ENCODE measurements at regions not wholly inside any gene's neighbourhood (a gene's known extent, or its start where the extent isn't known, plus 50 kb on each side); places are given as distances from the start of the nearest gene placed in this dataset.

GRCh38 chr2:104361414-104361813, 492.5 kb upstream of the POU3F3 start:
- Histone ChIP-seq H3K9me3 (no peaks in the 10 kb centered on the region), H3K4me3 (no peak overlapping the region), H3K27me3 (no peaks in the 10 kb centered on the region), H3K4me1 (no peaks in the 10 kb centered on the region), H3K36me3 (no peaks in the 10 kb centered on the region), H3K27ac (no peak overlapping the region)
- intact Hi-C loops (cut with DNase I) = no loop called here
- DNase-seq (ENCODE audit: low spot score in 2 of 2) = no peak
- TF ChIP-seq CTCF (IDR thresholded peaks at IDR 0.05) = no peak

- H3K9me3 ChIP-seq = no peaks in the 10 kb centered on the region
- intact Hi-C loops (cut with DNase I) = no loop called here
Observed at GRCh38 chr2:104368089-104368488, 485.8 kb upstream of the POU3F3 start.

DNA sequence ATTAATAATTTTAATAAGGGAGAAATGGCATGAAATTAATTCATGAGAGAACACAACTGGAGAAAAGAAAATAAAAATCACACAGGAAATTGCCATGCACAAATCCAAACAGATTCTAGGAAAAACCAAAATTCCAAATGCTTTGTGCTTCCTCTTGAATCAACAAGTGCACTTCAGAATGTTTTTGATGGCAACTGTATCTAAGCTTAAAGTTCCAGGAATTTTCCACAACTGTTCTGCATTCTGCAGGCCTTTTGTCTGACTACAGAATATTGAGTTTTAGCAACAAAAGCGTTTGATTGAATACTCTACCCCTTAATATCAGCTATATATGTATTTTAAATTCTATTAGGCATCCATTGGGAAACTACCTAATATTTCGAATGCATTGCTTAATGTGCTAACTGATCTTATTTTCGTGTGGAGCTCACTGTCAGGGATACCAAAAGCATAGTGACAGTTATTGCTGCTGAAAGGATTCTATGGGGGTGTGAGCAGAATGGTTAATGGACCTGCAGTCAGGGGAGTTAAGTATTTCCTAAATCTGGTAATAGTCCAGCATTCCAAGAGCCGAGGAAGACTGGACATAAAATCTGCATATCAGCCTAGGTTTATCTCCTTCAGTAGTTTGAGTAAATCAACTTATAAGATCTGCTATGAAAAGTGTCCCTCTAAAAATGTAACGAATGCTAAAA, 482.7 kb upstream of the POU3F3 start:
- Histone ChIP-seq H3K36me3 (no peaks in the 10 kb centered on the region), H3K4me3 (no peak overlapping the region), H3K27ac (no peak overlapping the region), H3K4me1 (no peaks in the 10 kb centered on the region), H3K9me3 (no peaks in the 10 kb centered on the region), H3K27me3 (no peaks in the 10 kb centered on the region)
- intact Hi-C loops (cut with DNase I) = no loop called here
- no peak for DNase-seq (ENCODE audit: low spot score in 2 of 2)
- no peak for TF ChIP-seq CTCF (IDR thresholded peaks at IDR 0.05)

More at GRCh38 chr2:104368089-104368488, 485.8 kb upstream of the POU3F3 start:
- Histone ChIP-seq H3K27me3 (no peaks in the 10 kb centered on the region), H3K36me3 (no peaks in the 10 kb centered on the region), H3K4me1 (no peaks in the 10 kb centered on the region), H3K27ac (no peak overlapping the region), H3K4me3 (no peak overlapping the region)
- no peak for TF ChIP-seq CTCF (IDR thresholded peaks at IDR 0.05)
- no peak for DNase-seq (ENCODE audit: low spot score in 2 of 2)

DNA sequence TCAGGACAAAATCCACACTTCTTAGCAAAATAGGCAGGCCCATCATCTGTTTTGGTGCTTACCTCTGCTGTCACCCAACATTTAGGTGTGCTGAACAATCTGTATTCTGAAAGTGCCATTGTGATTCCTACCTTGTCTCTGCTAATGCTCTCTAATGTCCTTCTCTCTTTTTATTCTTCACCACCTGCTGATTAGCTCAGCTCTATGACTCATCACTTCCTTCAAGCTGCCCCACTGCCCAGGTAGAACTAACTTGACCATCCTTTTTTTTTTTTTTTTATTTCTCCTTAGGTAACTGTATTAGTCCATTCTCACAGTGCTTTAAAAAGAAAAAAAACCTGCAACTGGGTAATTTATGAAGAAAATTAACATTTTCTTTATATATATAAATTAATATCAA, 478.7 kb upstream of the POU3F3 start:
- intact Hi-C loops (cut with DNase I) = no loop called here
- Histone ChIP-seq H3K4me1 (no peaks in the 10 kb centered on the region), H3K4me3 (no peak overlapping the region), H3K36me3 (no peaks in the 10 kb centered on the region), H3K27ac (no peak overlapping the region), H3K9me3 (no peaks in the 10 kb centered on the region), H3K27me3 (no peaks in the 10 kb centered on the region)
- no peak for TF ChIP-seq CTCF (IDR thresholded peaks at IDR 0.05)
- DNase-seq (ENCODE audit: low spot score in 2 of 2) = no peak

DNA sequence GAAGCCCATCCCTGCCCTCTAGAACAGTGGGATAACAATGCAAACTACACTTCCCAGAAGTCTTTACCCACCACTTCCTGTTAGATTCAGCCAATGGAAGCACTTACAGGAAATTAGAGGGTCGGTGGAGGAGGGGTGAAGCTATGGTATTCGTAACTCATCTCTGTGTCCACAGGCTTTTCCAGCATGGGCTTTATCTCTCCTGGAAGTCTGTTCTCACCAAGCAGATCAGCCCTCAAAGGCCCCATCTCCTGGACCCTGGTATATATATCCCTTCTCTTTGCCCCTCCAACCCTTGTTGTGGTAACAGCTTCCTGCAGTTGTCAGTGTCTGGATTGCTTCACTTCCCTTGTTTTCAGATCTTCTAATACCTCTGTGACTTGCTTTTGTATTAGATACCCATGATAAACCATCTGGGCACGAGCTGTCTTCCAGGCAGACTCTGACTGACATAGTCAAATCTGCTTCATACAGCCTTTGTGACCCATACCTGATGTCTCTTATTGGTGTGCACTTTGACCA, 475.0 kb upstream of the POU3F3 start:
- no peak overlapping the region for H3K27ac ChIP-seq

More for the DNA sequence above, 475.0 kb upstream of the POU3F3 start:
- H3K9me3 ChIP-seq = no peaks in the 10 kb centered on the region
- no peaks in the 10 kb centered on the region for H3K4me1 ChIP-seq
- intact Hi-C loops (cut with DNase I) = no loop called here
- no peak for TF ChIP-seq CTCF (IDR thresholded peaks at IDR 0.05)
- peak overlapping the region; percentile 8 to 33 for H3K4me3 ChIP-seq
- H3K27me3 ChIP-seq = no peaks in the 10 kb centered on the region
- DNase-seq (ENCODE audit: low spot score in 2 of 2) = no peak
- no peaks in the 10 kb centered on the region for H3K36me3 ChIP-seq

Measured in ascending aorta (tissue), 2 donors.